Heart left ventricle (tissue), 16 donors: ENCODE measurements at regions not wholly inside any gene's neighbourhood (a gene's known extent, or its start where the extent isn't known, plus 50 kb on each side); places are given as distances from the start of the nearest gene placed in this dataset.

ENCODE experiments used
- ATAC-seq, 4 donors: fragments of 200-7000 bp; cut with Tn5 transposase; one replicate each; pipeline ENCODE4 v1.9.1; 2020 to 2022; ENCODE audit warnings: moderate library complexity in 4 of 4, mild to moderate bottlenecking in 3 of 4, moderate number of reproducible peaks in 1 of 4
- DNase-seq, 5 donors: peaks; one replicate each; pipeline ENCODE4 v3.0.0-alpha.2; 2020
- H3K27ac ChIP-seq, 12 donors: fragments of 200-600 bp; sonication (generic) in 4 of 12; one replicate each; pipeline versions ENCODE4 v1.5.0 to v1.8.0; 2016 to 2022; ENCODE audit warnings: mild to moderate bottlenecking in 2 of 12
- H3K27me3 ChIP-seq, 9 donors: fragments of 200-600 bp; sonication (generic) in 2 of 9; one replicate each; pipeline versions ENCODE4 v1.5.1 to v1.8.0; 2016 to 2022; ENCODE audit warnings: mild to moderate bottlenecking in 3 of 9
- H3K36me3 ChIP-seq, 9 donors: fragments of 200-600 bp; sonication (generic) in 2 of 9; one replicate each; pipeline versions ENCODE4 v1.5.0 to v1.8.0; 2018 to 2022; ENCODE audit warnings: mild to moderate bottlenecking in 2 of 9
- H3K4me1 ChIP-seq, 12 donors: fragments of 200-600 bp; sonication (generic) in 4 of 12; one replicate each; pipeline versions ENCODE4 v1.5.0 to v1.8.0; 2016 to 2022; ENCODE audit warnings: mild to moderate bottlenecking in 3 of 12
- H3K4me3 ChIP-seq, 12 donors: fragments of 200-600 bp; sonication (generic) in 4 of 12; one replicate each; pipeline versions ENCODE4 v1.5.0 to v1.8.0; 2017 to 2022; ENCODE audit warnings: mild to moderate bottlenecking in 9 of 12, moderate library complexity in 4 of 12
- H3K9me3 ChIP-seq, 12 donors: fragments of 200-600 bp; sonication (generic) in 4 of 12; one replicate each; pipeline versions ENCODE4 v1.5.0 to v1.8.0; 2016 to 2022; ENCODE audit warnings: mild to moderate bottlenecking in 1 of 12
- POLR2A ChIP-seq, 2 donors: fragments of 450-650 bp; IDR thresholded peaks; one replicate each; pipeline ENCODE4 v1.6.1; 2017; ENCODE audit warnings: antibody characterized with exemption in 2 of 2, mild to moderate bottlenecking in 2 of 2, moderate library complexity in 2 of 2
- WGBS, 4 donors: extraction: QIAGEN DNeasy Blood & Tissue Kit in 2 of 4; methylation state at CpG; one replicate each; pipeline versions ENCODE4 v1.1.5 to v1.1.7; 2013 to 2018; 5-methylcytosine and 5-hydroxymethylcytosine counted together
- intact Hi-C, 10 donors: fragments of 100-400 bp; cut with DNase I; formaldehyde crosslinking; loops; one replicate each; pipeline versions ENCODE4 v1.11.1 to v1.14.2; 2022
- TF ChIP-seq, protein P1 (sequence below), 12 donors: fragments of 200-600 bp; sonication (generic) in 4 of 12; IDR thresholded peaks; one replicate each; pipeline versions ENCODE4 v1.5.0 to v1.8.0; 2018 to 2022; ENCODE audit warnings: antibody characterized with exemption in 12 of 12, mild to moderate bottlenecking in 5 of 12
- donor health status: ischemic (EF 13 %, LVEDD 7.1; RV severe dilation, severe dysfunction).
- donor health status: healthy with polysubstance abuse.
- donor health status: DM: no; HTN: yes; CAD: no.
- donor health status: DM: no; HTN: no; CAD: no.
- donor health status: ischemic (EF 25% LVEDD 6.9; RV normal size, moderate dysfunction).
- donor health status: ischemic (EF 25% LVEDD 5.7; RV mildly dilated, moderate dysfunction).
- donor health status: healthy.
- donor health status: DM: yes; HTN: yes; CAD: no.
- donor health status: ischemic (EF 35%, LVEDD 5.7; RV mildly dilated, moderate dysfunction).
- donor health status: nonischemic (EF 11% LVEDD 7.7; RV severe dilation, severe dysfunction).
- donor health status: DM: yes; HTN: yes; CAD: no.
- donor health status: PGD.
- donor health status: ischemic (EF 29% LVEDD 5.4; RV normal size, mild dysfunction).
- donor health status: nonischemic (EF 23%, LVEDD 6.1; RV moderate dilation, normal function).

DNA sequence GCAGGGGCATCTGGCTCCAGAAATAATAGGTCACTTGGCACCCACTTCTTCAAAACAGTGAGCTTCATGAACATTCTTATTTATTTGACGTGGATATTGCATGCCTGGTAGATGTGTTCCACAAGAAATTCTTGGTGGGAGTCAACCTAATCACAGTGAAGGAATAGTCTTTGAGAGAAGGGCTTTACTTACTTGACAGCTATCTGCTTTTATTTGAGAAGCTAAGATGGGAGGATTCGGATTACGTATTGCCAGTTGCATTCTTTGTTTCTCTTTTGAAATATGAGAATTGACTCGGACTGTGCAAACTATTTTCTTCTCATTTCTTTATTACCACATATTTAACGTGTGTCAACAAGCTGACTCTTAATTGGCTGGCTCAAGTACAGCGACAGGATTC is 117.2 kb downstream of the FASLG start:
- DNase-seq, result no peak
- Histone ChIP-seq H3K36me3 (no peaks in the 10 kb centered on the region), H3K9me3 (no peaks in the 10 kb centered on the region), H3K4me3 (no peak overlapping the region), H3K27ac (no peak overlapping the region), H3K4me1 (no peaks in the 10 kb centered on the region), H3K27me3 (no peaks in the 10 kb centered on the region)
- no peak for TF ChIP-seq POLR2A (IDR thresholded peaks at IDR 0.05)
- TF ChIP-seq, protein P1, sequence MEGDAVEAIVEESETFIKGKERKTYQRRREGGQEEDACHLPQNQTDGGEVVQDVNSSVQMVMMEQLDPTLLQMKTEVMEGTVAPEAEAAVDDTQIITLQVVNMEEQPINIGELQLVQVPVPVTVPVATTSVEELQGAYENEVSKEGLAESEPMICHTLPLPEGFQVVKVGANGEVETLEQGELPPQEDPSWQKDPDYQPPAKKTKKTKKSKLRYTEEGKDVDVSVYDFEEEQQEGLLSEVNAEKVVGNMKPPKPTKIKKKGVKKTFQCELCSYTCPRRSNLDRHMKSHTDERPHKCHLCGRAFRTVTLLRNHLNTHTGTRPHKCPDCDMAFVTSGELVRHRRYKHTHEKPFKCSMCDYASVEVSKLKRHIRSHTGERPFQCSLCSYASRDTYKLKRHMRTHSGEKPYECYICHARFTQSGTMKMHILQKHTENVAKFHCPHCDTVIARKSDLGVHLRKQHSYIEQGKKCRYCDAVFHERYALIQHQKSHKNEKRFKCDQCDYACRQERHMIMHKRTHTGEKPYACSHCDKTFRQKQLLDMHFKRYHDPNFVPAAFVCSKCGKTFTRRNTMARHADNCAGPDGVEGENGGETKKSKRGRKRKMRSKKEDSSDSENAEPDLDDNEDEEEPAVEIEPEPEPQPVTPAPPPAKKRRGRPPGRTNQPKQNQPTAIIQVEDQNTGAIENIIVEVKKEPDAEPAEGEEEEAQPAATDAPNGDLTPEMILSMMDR (IDR thresholded peaks at IDR 0.05), result no peak
- intact Hi-C loops, result no loop called here
- 78 to 82% (median 80%) methylated on average over 6 of the region's 6 CpGs for WGBS, 4 donors
- ATAC-seq, result no peak

DNA sequence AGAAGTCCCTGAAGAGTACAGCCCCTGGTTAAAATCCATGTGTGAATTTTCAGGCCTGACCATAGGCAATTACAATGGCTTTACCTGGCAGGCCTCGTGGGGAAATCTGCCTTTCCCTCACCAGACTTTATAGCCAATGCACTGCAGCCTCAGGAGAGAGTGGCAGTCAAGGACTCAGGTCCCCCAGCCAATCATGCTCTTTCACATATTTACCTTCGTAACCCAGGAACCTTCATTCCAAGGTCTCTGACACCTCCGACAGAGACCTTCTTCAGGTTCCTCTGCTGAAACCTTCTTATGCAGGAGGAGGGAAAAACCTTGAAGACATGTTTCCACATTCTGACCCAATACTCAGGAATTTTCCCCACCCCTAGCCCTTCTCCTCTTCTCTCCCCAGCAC is 118.9 kb downstream of the FASLG start:
- Histone ChIP-seq H3K4me3 (no peak overlapping the region), H3K27ac (no peak overlapping the region), H3K4me1 (no peaks in the 10 kb centered on the region), H3K9me3 (peaks cover 0 to 5% (median under 1%) of the 10 kb centered on the region in 12 donors), H3K27me3 (no peaks in the 10 kb centered on the region), H3K36me3 (no peaks in the 10 kb centered on the region)
- TF ChIP-seq, protein P1 (IDR thresholded peaks at IDR 0.05), result no peak
- TF ChIP-seq POLR2A (IDR thresholded peaks at IDR 0.05), result no peak
- intact Hi-C loops, result no loop called here
- DNase-seq (no peak), ATAC-seq (no peak)
- WGBS, 4 donors, result 57 to 76% (median 60%) methylated on average over 3 of the region's 3 CpGs

DNA sequence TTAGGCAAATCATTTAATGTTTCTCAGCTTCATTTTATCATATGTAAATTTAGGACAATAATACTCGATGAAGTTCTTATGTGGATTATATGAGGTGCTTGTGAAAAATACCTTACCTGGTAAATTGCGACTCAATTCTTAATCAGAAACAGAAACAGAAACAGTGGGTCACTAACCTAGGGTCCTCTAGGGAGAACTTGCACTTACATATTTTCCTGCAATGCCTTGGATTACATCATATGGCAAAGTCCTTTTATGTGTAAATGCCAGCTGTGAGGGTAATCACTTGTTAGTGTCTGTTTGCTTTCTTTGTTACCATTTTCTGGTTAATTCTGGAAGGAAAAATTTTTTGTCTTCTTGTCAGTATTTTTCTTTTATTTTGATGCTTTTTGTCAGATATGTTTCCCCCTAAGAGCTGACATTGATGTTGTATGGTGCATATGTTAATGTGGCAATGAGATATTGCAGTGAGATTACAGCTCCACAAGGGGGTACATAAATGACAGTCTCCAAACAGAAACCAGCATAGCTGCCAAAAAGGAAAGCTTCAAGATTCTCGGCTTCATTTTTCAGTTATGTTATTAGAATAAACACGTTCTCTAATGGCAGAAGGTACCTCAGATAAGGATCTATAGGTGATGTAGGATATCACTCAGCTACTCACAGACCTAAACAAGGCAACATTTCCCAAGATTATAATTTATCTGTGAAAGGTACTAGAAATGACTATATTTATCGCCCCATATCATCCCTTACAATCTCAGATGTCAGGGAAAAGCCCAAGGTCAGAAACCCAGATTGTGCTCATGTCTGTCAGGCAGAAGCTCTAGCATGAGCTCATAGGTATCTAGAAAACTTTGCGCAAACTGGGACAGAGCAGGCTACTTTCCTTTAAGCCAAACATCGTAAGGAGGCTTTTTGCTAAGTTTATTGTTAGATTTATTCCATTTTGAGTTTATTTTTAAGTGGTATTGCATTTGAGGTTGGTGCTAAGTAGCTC is 119.9 kb downstream of the FASLG start:
- no peak for ATAC-seq
- Histone ChIP-seq H3K4me3 (no peak overlapping the region), H3K27me3 (no peaks in the 10 kb centered on the region), H3K4me1 (no peaks in the 10 kb centered on the region), H3K27ac (no peak overlapping the region), H3K9me3 (peaks cover 0 to 15% (median 10%) of the 10 kb centered on the region in 12 donors), H3K36me3 (no peaks in the 10 kb centered on the region)
- WGBS, 4 donors, result 72 to 81% (median 75%) methylated on average over 7 of the region's 7 CpGs
- intact Hi-C loops, result no loop called here
- no peak for TF ChIP-seq POLR2A (IDR thresholded peaks at IDR 0.05)
- TF ChIP-seq, protein P1 (IDR thresholded peaks at IDR 0.05), result peak in 1 of 12 donors; percentile 17
- DNase-seq, result no peak

DNA sequence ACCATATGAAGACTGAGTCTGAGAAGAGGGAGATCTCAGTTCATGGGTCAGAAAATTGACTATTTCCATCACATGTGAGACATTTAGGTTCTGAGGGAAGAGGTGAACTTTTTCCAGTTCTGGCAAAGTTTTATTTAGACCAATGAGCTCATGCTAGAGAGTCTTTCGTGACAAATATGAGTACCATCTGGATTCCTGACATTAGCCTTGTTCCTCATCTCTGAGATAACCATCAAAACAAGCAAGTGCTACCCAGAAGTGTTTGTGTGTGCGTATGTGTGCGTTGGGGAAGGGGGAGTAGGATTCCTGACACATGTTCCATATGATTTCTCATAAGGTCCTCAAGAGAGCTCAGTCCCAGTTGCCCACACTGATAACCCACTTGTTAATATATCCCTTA is 120.6 kb downstream of the FASLG start:
- intact Hi-C loops, result no loop called here
- Histone ChIP-seq H3K27ac (no peak overlapping the region), H3K4me3 (no peak overlapping the region), H3K36me3 (no peaks in the 10 kb centered on the region), H3K4me1 (no peaks in the 10 kb centered on the region), H3K27me3 (no peaks in the 10 kb centered on the region), H3K9me3 (peaks cover 0 to 16% (median 10%) of the 10 kb centered on the region in 12 donors)
- no peak for TF ChIP-seq POLR2A (IDR thresholded peaks at IDR 0.05)
- DNase-seq (no peak), ATAC-seq (no peak)
- 48 to 61% (median 50%) methylated on average over 3 of the region's 3 CpGs for WGBS, 4 donors
